Keratinocyte (primary cell): ENCODE measurements at regions not wholly inside any gene's neighbourhood (a gene's known extent, or its start where the extent isn't known, plus 50 kb on each side); places are given as distances from the start of the nearest gene placed in this dataset.

Source experiments
- DNase-seq: peaks from one replicate; pipeline ENCODE4 v3.0.0-alpha.2; 2011; ENCODE audit warnings: low read depth, missing footprints, low spot score
- FAIRE-seq: peaks from 2 replicates; lab custom pipeline; 2011; peaks lifted over from hg19 to GRCh38; lab: Jason Lieb, UNC
- H2AFZ ChIP-seq: 2 replicates; pipeline ENCODE4 v1.6.0; 2012; ENCODE audit warnings: low read length, control low read depth, inconsistent platforms; ENCODE audit not compliant: control insufficient read depth
- H3K27ac ChIP-seq: 2 replicates; pipeline ENCODE4 v1.5.1; 2011; ENCODE audit warnings: low read length; ENCODE audit not compliant: control insufficient read depth, insufficient read depth
- H3K27me3 ChIP-seq: 3 replicates; pipeline ENCODE4 v1.6.0; 2011; ENCODE audit warnings: low read length; ENCODE audit not compliant: control insufficient read depth, insufficient read depth; ENCODE audit errors: extremely low read depth
- H3K36me3 ChIP-seq, 2 experiments: 2 replicates in 1 of 2; 3 replicates in 1 of 2; pipeline ENCODE4 v1.5.1; 2011; ENCODE audit warnings: low read length in 2 of 2, mild to moderate bottlenecking in 1 of 2; ENCODE audit not compliant: control insufficient read depth in 2 of 2, insufficient read depth in 2 of 2; ENCODE audit errors: extremely low read depth in 1 of 2
- H3K4me1 ChIP-seq: 3 replicates; pipeline ENCODE4 v1.5.1; 2011; ENCODE audit warnings: low read length; ENCODE audit not compliant: control insufficient read depth, insufficient read depth; ENCODE audit errors: extremely low read depth
- H3K4me2 ChIP-seq: 3 replicates; pipeline ENCODE4 v1.6.0; 2011; ENCODE audit warnings: low read depth, low read length; ENCODE audit not compliant: control insufficient read depth, insufficient read depth; ENCODE audit errors: extremely low read depth
- H3K4me3 ChIP-seq, 3 experiments: fragments of 200-600 bp in 1 of 3; sonication (generic) in 1 of 3; 2 replicates in 2 of 3; 3 replicates in 1 of 3; pipeline ENCODE4 v1.5.1; 2011 to 2016; ENCODE audit warnings: low read length in 3 of 3, mild to moderate bottlenecking in 3 of 3, control low read depth in 2 of 3, inconsistent platforms in 1 of 3, low read depth in 1 of 3, mixed read lengths in 1 of 3, mixed run types in 1 of 3, moderate library complexity in 1 of 3; ENCODE audit not compliant: control insufficient read depth in 2 of 3, insufficient read depth in 2 of 3; ENCODE audit errors: extremely low read depth in 1 of 3
- H3K79me2 ChIP-seq: 2 replicates; pipeline ENCODE4 v1.6.0; 2012; ENCODE audit warnings: low read length; ENCODE audit not compliant: control insufficient read depth, insufficient read depth
- H3K9ac ChIP-seq: 3 replicates; pipeline ENCODE4 v1.6.0; 2011; ENCODE audit warnings: low read length; ENCODE audit not compliant: control insufficient read depth, insufficient read depth; ENCODE audit errors: extremely low read depth
- H3K9me1 ChIP-seq: 3 replicates; pipeline ENCODE4 v1.6.0; 2011; ENCODE audit warnings: low read length; ENCODE audit not compliant: control insufficient read depth, insufficient read depth; ENCODE audit errors: extremely low read depth
- H3K9me3 ChIP-seq: 2 replicates; pipeline ENCODE4 v1.5.1; 2012; ENCODE audit warnings: low read depth, low read length; ENCODE audit not compliant: control insufficient read depth
- H4K20me1 ChIP-seq: 3 replicates; pipeline ENCODE4 v1.6.0; 2011; ENCODE audit warnings: low read length; ENCODE audit not compliant: control insufficient read depth, insufficient read depth; ENCODE audit errors: extremely low read depth
- CTCF ChIP-seq, 3 experiments: IDR thresholded peaks in 1 of 3; conservative IDR thresholded peaks in 1 of 3; optimal IDR thresholded peaks in 1 of 3; 2 replicates in 2 of 3; 3 replicates in 1 of 3; pipeline versions ENCODE3 to v1.5.1; 2011; ENCODE audit warnings: low read length in 3 of 3, mild to moderate bottlenecking in 3 of 3, moderate library complexity in 2 of 3, control low read depth in 1 of 3, inconsistent platforms in 1 of 3; ENCODE audit not compliant: insufficient read depth in 2 of 3; ENCODE audit errors: extremely low read depth in 1 of 3
- EZH2 ChIP-seq: IDR thresholded peaks from one replicate; pipeline ENCODE4 v1.6.1; 2012; ENCODE audit warnings: inconsistent platforms, mild to moderate bottlenecking, low read length, moderate library complexity
- dilution Hi-C: fragments of 300-500 bp; cut with MboI; formaldehyde crosslinking; loops from one replicate; pipeline ENCODE4 v1.7.0; 2020; ENCODE audit warnings: low sequenced_read_pairs; ENCODE audit not compliant: extremely low pct_ligation_motif_present

DNA sequence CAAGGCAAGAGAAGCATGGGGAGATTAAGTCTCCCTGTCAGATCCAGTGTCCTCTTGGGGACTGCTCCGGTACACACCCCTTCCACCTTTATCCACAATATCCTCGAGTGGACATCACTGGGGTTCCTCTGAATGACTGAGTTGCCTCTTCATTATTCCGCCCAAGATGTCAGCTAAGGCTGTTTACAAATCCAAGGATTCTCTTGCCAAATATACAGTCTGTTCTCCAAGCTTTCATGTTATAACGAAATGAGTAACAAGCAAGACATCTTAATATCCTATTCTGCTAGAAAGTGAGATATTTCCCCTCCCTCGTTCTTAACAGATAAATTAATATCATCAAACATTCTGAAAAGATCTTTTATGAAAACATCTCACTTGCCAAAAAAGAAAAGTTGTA, 314.1 kb upstream of the IRX5 start:
- no peak for FAIRE-seq
- no peak overlapping the region for H3K27ac ChIP-seq
- H3K9me3 ChIP-seq: no peaks in the 10 kb centered on the region

GRCh38 chr16:54605536-54606066, 319.0 kb upstream of the IRX3 start:
- Histone ChIP-seq H3K27ac (no peak overlapping the region), H2AFZ (no peak overlapping the region), H3K9me1 (no peaks in the 10 kb centered on the region), H3K9ac (no peak overlapping the region), H3K27me3 (peaks cover 3% of the 10 kb centered on the region), H3K4me1 (no peaks in the 10 kb centered on the region), H4K20me1 (no peaks in the 10 kb centered on the region), H3K9me3 (no peaks in the 10 kb centered on the region), H3K79me2 (no peaks in the 10 kb centered on the region), H3K4me3 (no peak overlapping the region), H3K4me2 (no peak overlapping the region), H3K36me3 (no peaks in the 10 kb centered on the region)
- TF ChIP-seq EZH2 (no peak), CTCF (optimal IDR thresholded peaks at IDR 0.05 in 1 of 3, IDR thresholded peaks at IDR 0.05 in 1 of 3, conservative IDR thresholded peaks at IDR 0.05 in 1 of 3; ENCODE audit: extremely low read depth in 1 of 3, insufficient read depth in 2 of 3, low read length in 3 of 3) (no peak)
- no peak for DNase-seq
- no peak for FAIRE-seq
- dilution Hi-C loops: no loop called here

More for the DNA sequence above, 314.1 kb upstream of the IRX5 start:
- Histone ChIP-seq H3K27me3 (peaks cover 8% of the 10 kb centered on the region), H3K36me3 (no peaks in the 10 kb centered on the region), H3K9ac (no peak overlapping the region), H3K4me1 (no peaks in the 10 kb centered on the region), H3K4me3 (no peak overlapping the region), H3K79me2 (no peaks in the 10 kb centered on the region), H3K9me1 (no peaks in the 10 kb centered on the region), H2AFZ (no peak overlapping the region), H3K4me2 (no peak overlapping the region), H4K20me1 (no peaks in the 10 kb centered on the region)
- dilution Hi-C loops: no loop called here
- DNase-seq: no peak
- TF ChIP-seq EZH2 (no peak), CTCF (optimal IDR thresholded peaks at IDR 0.05 in 1 of 3, IDR thresholded peaks at IDR 0.05 in 1 of 3, conservative IDR thresholded peaks at IDR 0.05 in 1 of 3; ENCODE audit: extremely low read depth in 1 of 3, insufficient read depth in 2 of 3, low read length in 3 of 3) (no peak)
